Mucosa of rectum (tissue), 2 donors: ENCODE measurements at regions not wholly inside any gene's neighbourhood (a gene's known extent, or its start where the extent isn't known, plus 50 kb on each side); places are given as distances from the start of the nearest gene placed in this dataset.
"Not testable (repeated sequence)": the region's sequence is repeated elsewhere in the genome, so short reads cannot be mapped to it uniquely, and the experiment has no call there.

Experiments used
- H3K27ac ChIP-seq, 2 donors: one replicate each; pipeline ENCODE4 v1.7.0; 2013; ENCODE audit warnings: inconsistent platforms in 2 of 2, low read depth in 2 of 2, low read length in 2 of 2
- H3K27me3 ChIP-seq, 2 donors: one replicate each; pipeline ENCODE4 v1.7.0; 2013; ENCODE audit warnings: low read length in 2 of 2; ENCODE audit not compliant: control insufficient read depth in 2 of 2, insufficient read depth in 2 of 2
- H3K36me3 ChIP-seq, 2 donors: one replicate each; pipeline ENCODE4 v1.7.0; 2013; ENCODE audit warnings: low read length in 2 of 2; ENCODE audit not compliant: control insufficient read depth in 2 of 2, insufficient read depth in 2 of 2
- H3K4me1 ChIP-seq, 2 donors: one replicate each; pipeline ENCODE4 v1.7.0; 2013; ENCODE audit warnings: low read length in 2 of 2, mild to moderate bottlenecking in 1 of 2; ENCODE audit not compliant: control insufficient read depth in 2 of 2, insufficient read depth in 2 of 2
- H3K4me3 ChIP-seq, 2 donors: one replicate each; pipeline ENCODE4 v1.7.0; 2013; ENCODE audit warnings: low read length in 2 of 2
- H3K9ac ChIP-seq, 2 donors: one replicate each; pipeline ENCODE4 v1.7.0; 2013; ENCODE audit warnings: low read length in 2 of 2, low read depth in 1 of 2, mild to moderate bottlenecking in 1 of 2
- H3K9me3 ChIP-seq, 2 donors: one replicate each; pipeline ENCODE4 v1.7.0; 2013; ENCODE audit warnings: low read length in 2 of 2; ENCODE audit not compliant: control insufficient read depth in 2 of 2
- donor health status: healthy.
- donor health status: Normal muscosa, but diverticular disease.

DNA sequence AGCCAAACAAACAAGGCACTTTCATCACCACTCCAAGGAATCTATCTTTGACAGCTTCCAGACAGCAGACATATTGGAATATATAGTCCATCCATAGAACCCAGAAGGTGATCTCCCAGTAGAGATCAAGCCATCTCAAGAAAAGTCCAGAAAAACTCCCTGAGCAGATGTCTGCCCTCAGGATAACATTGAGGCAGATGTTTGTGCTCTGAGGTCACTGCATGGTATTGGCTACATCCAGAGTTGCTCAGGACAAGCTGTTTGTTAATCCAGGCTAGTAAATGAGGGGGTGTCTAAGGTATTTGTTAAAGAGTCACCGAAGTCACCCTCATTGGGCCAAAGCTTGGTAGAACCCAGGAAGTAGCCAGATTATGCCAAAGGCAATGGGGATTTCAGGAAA lies 556.3 kb upstream of the KLF4 start:
- Histone ChIP-seq H3K4me1 (peaks cover 0 to 12% of the 10 kb centered on the region in 2 donors), H3K9me3 (peaks cover 3 to 4% of the 10 kb centered on the region in 2 donors)

GRCh38 chr9:108043585-108043984 lies 554.0 kb upstream of the KLF4 start:
- Histone ChIP-seq H3K4me1 (no peaks in the 10 kb centered on the region), H3K27me3 (no peaks in the 10 kb centered on the region), H3K9me3 (peaks cover 3 to 4% of the 10 kb centered on the region in 2 donors), H3K36me3 (no peaks in the 10 kb centered on the region), H3K9ac (no peak overlapping the region), H3K27ac (no peak overlapping the region), H3K4me3 (no peak overlapping the region)

More for the DNA sequence above, 556.3 kb upstream of the KLF4 start:
- Histone ChIP-seq H3K36me3 (no peaks in the 10 kb centered on the region), H3K27me3 (no peaks in the 10 kb centered on the region), H3K9ac (no peak overlapping the region), H3K4me3 (no peak overlapping the region), H3K27ac (no peak overlapping the region)

- Histone ChIP-seq H3K4me3 (no peak overlapping the region), H3K27me3 (no peaks in the 10 kb centered on the region), H3K36me3 (no peaks in the 10 kb centered on the region), H3K4me1 (no peaks in the 10 kb centered on the region), H3K27ac (no peak overlapping the region), H3K9me3 (peaks cover 3 to 4% of the 10 kb centered on the region in 2 donors), H3K9ac (no peak overlapping the region)
Measured at GRCh38 chr9:108041551-108041950, 552.0 kb upstream of the KLF4 start.

GRCh38 chr9:108040783-108041182 lies 551.2 kb upstream of the KLF4 start:
- Histone ChIP-seq H3K4me3 (no peak overlapping the region), H3K9me3 (peaks cover 3 to 4% of the 10 kb centered on the region in 2 donors), H3K27me3 (no peaks in the 10 kb centered on the region), H3K4me1 (no peaks in the 10 kb centered on the region), H3K9ac (no peak overlapping the region), H3K27ac (no peak overlapping the region), H3K36me3 (no peaks in the 10 kb centered on the region)

GRCh38 chr9:108039493-108039892 lies 549.9 kb upstream of the KLF4 start:
- Histone ChIP-seq H3K27me3 (no peaks in the 10 kb centered on the region), H3K4me1 (no peaks in the 10 kb centered on the region), H3K36me3 (no peaks in the 10 kb centered on the region), H3K9ac (no peak overlapping the region), H3K27ac (no peak overlapping the region), H3K9me3 (peaks cover 3 to 4% of the 10 kb centered on the region in 2 donors), H3K4me3 (no peak overlapping the region)

- Histone ChIP-seq H3K9me3 (peaks cover 3 to 4% of the 10 kb centered on the region in 2 donors), H3K4me1 (no peaks in the 10 kb centered on the region), H3K9ac (no peak overlapping the region), H3K27ac (no peak overlapping the region), H3K27me3 (no peaks in the 10 kb centered on the region), H3K4me3 (no peak overlapping the region), H3K36me3 (no peaks in the 10 kb centered on the region)
Measured at GRCh38 chr9:108039012-108039411, 549.4 kb upstream of the KLF4 start.

GRCh38 chr9:108035487-108035886 lies 545.9 kb upstream of the KLF4 start:
- Histone ChIP-seq H3K4me1 (no peaks in the 10 kb centered on the region), H3K4me3 (no peak overlapping the region), H3K27ac (no peak overlapping the region), H3K9me3 (no peaks in the 10 kb centered on the region), H3K9ac (no peak overlapping the region), H3K36me3 (no peaks in the 10 kb centered on the region), H3K27me3 (no peaks in the 10 kb centered on the region)

- Histone ChIP-seq H3K27me3 (no peaks in the 10 kb centered on the region), H3K9ac (no peak overlapping the region), H3K4me1 (no peaks in the 10 kb centered on the region), H3K36me3 (no peaks in the 10 kb centered on the region), H3K9me3 (no peaks in the 10 kb centered on the region), H3K27ac (no peak overlapping the region), H3K4me3 (no peak overlapping the region)
Measured at GRCh38 chr9:108033976-108034964, 544.7 kb upstream of the KLF4 start.

DNA sequence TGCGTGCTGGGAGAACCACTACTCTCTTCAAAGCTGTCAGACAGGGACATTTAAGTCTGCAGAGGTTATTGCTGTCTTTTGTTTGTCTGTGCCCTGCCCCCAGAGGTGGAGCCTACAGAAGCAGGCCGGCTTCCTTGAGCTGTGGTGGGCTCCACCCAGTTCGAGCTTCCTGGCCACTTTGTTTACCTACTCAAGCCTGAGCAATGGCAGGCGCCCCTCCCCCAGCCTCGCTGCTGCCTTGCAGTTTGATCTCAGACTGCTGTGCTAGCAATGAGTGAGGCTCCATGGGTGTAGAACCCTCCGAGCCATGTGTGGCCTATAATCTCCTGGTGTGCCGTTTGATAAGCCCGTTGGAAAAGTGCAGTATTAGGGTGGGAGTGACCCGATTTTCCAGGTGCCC lies 542.5 kb upstream of the KLF4 start:
- H3K9me3 ChIP-seq, H3K36me3 ChIP-seq, H3K4me3 ChIP-seq, H3K4me1 ChIP-seq, H3K9ac ChIP-seq, H3K27me3 ChIP-seq, H3K27ac ChIP-seq: not testable (repeated sequence)

DNA sequence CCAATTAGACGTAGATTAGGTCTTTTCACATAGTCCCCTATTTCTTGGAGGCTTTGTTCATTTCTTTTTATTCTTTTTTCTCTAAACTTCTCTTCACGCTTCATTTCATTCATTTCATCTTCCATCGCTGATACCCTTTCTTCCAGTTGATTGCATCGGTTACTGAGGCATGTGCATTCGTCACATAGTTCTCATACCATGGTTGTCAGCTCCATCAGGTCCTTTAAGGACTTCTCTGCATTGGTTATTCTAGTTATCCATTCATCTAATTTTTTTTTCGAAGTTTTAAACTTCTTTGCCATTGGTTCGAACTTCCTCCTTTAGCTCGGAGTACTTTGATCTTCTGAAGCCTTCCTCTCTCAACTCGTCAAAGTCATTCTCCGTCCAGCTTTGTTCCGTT lies 541.7 kb upstream of the KLF4 start:
- not testable (repeated sequence) for H3K4me3 ChIP-seq, H3K27me3 ChIP-seq, H3K9ac ChIP-seq, H3K36me3 ChIP-seq, H3K4me1 ChIP-seq, H3K27ac ChIP-seq, H3K9me3 ChIP-seq
